ENCODE measurements at regions not wholly inside any gene's neighbourhood (a gene's known extent, or its start where the extent isn't known, plus 50 kb on each side); places are given as distances from the start of the nearest gene placed in this dataset.
"Not testable (repeated sequence)": the region's sequence is repeated elsewhere in the genome, so short reads cannot be mapped to it uniquely, and the experiment has no call there.

GRCh38 chr21:9851695-9852094, 669.7 kb upstream of the TPTE start:
- not testable (repeated sequence) for DNase-seq (ENCODE audit: extremely low spot score, unreplicated experiment); H3K9me3 Mint-ChIP-seq (ENCODE audit: unreplicated experiment); H3K27ac Mint-ChIP-seq (ENCODE audit: unreplicated experiment); H3K4me1 Mint-ChIP-seq (ENCODE audit: unreplicated experiment); H3K36me3 Mint-ChIP-seq (ENCODE audit: unreplicated experiment); H3K4me3 Mint-ChIP-seq (ENCODE audit: unreplicated experiment); H3K27me3 Mint-ChIP-seq (ENCODE audit: unreplicated experiment)

- not testable (repeated sequence) for H3K27ac Mint-ChIP-seq (ENCODE audit: unreplicated experiment); DNase-seq (ENCODE audit: extremely low spot score, unreplicated experiment); H3K27me3 Mint-ChIP-seq (ENCODE audit: unreplicated experiment); H3K4me3 Mint-ChIP-seq (ENCODE audit: unreplicated experiment); H3K36me3 Mint-ChIP-seq (ENCODE audit: unreplicated experiment); H3K4me1 Mint-ChIP-seq (ENCODE audit: unreplicated experiment)
- H3K9me3 Mint-ChIP-seq (ENCODE audit: unreplicated experiment), result peaks cover 31% of the 10 kb centered on the region
Observed at GRCh38 chr21:9857563-9857962, 663.8 kb upstream of the TPTE start.

GRCh38 chr21:9859865-9860264, 661.5 kb upstream of the TPTE start:
- not testable (repeated sequence) for DNase-seq (ENCODE audit: extremely low spot score, unreplicated experiment); H3K4me1 Mint-ChIP-seq (ENCODE audit: unreplicated experiment); H3K36me3 Mint-ChIP-seq (ENCODE audit: unreplicated experiment); H3K4me3 Mint-ChIP-seq (ENCODE audit: unreplicated experiment); H3K27me3 Mint-ChIP-seq (ENCODE audit: unreplicated experiment); H3K27ac Mint-ChIP-seq (ENCODE audit: unreplicated experiment)
- H3K9me3 Mint-ChIP-seq (ENCODE audit: unreplicated experiment), result peaks cover 49% of the 10 kb centered on the region

GRCh38 chr21:9862456-9862855, 658.9 kb upstream of the TPTE start:
- not testable (repeated sequence) for H3K36me3 Mint-ChIP-seq (ENCODE audit: unreplicated experiment); H3K4me1 Mint-ChIP-seq (ENCODE audit: unreplicated experiment); H3K27me3 Mint-ChIP-seq (ENCODE audit: unreplicated experiment); H3K4me3 Mint-ChIP-seq (ENCODE audit: unreplicated experiment); DNase-seq (ENCODE audit: extremely low spot score, unreplicated experiment); H3K27ac Mint-ChIP-seq (ENCODE audit: unreplicated experiment)
- peaks cover 40% of the 10 kb centered on the region for H3K9me3 Mint-ChIP-seq (ENCODE audit: unreplicated experiment)

- peaks cover 34% of the 10 kb centered on the region for H3K9me3 Mint-ChIP-seq (ENCODE audit: unreplicated experiment)
- not testable (repeated sequence) for DNase-seq (ENCODE audit: extremely low spot score, unreplicated experiment); H3K4me1 Mint-ChIP-seq (ENCODE audit: unreplicated experiment); H3K36me3 Mint-ChIP-seq (ENCODE audit: unreplicated experiment); H3K27me3 Mint-ChIP-seq (ENCODE audit: unreplicated experiment); H3K4me3 Mint-ChIP-seq (ENCODE audit: unreplicated experiment); H3K27ac Mint-ChIP-seq (ENCODE audit: unreplicated experiment)
Observed at GRCh38 chr21:9867815-9868214, 653.6 kb upstream of the TPTE start.

- H3K27me3 Mint-ChIP-seq (ENCODE audit: unreplicated experiment); H3K4me3 Mint-ChIP-seq (ENCODE audit: unreplicated experiment); H3K27ac Mint-ChIP-seq (ENCODE audit: unreplicated experiment); H3K4me1 Mint-ChIP-seq (ENCODE audit: unreplicated experiment); H3K36me3 Mint-ChIP-seq (ENCODE audit: unreplicated experiment); DNase-seq (ENCODE audit: extremely low spot score, unreplicated experiment): not testable (repeated sequence)
- peaks cover 21% of the 10 kb centered on the region for H3K9me3 Mint-ChIP-seq (ENCODE audit: unreplicated experiment)
Observed at GRCh38 chr21:9873096-9873495, 648.3 kb upstream of the TPTE start.

- not testable (repeated sequence) for H3K4me3 Mint-ChIP-seq (ENCODE audit: unreplicated experiment); DNase-seq (ENCODE audit: extremely low spot score, unreplicated experiment)
Observed at GRCh38 chr21:9874136-9874535, 647.2 kb upstream of the TPTE start.

GRCh38 chr21:9881430-9881829, 640.0 kb upstream of the TPTE start:
- not testable (repeated sequence) for DNase-seq (ENCODE audit: extremely low spot score, unreplicated experiment); H3K27me3 Mint-ChIP-seq (ENCODE audit: unreplicated experiment); H3K27ac Mint-ChIP-seq (ENCODE audit: unreplicated experiment); H3K4me1 Mint-ChIP-seq (ENCODE audit: unreplicated experiment); H3K36me3 Mint-ChIP-seq (ENCODE audit: unreplicated experiment); H3K4me3 Mint-ChIP-seq (ENCODE audit: unreplicated experiment)
- H3K9me3 Mint-ChIP-seq (ENCODE audit: unreplicated experiment), result peaks cover 26% of the 10 kb centered on the region

More at GRCh38 chr21:9874136-9874535, 647.2 kb upstream of the TPTE start:
- peaks cover 13% of the 10 kb centered on the region for H3K9me3 Mint-ChIP-seq (ENCODE audit: unreplicated experiment)
- not testable (repeated sequence) for H3K27ac Mint-ChIP-seq (ENCODE audit: unreplicated experiment); H3K27me3 Mint-ChIP-seq (ENCODE audit: unreplicated experiment); H3K4me1 Mint-ChIP-seq (ENCODE audit: unreplicated experiment); H3K36me3 Mint-ChIP-seq (ENCODE audit: unreplicated experiment)

GRCh38 chr21:9883047-9883446, 638.3 kb upstream of the TPTE start:
- H3K27ac Mint-ChIP-seq (ENCODE audit: unreplicated experiment); H3K4me1 Mint-ChIP-seq (ENCODE audit: unreplicated experiment); H3K36me3 Mint-ChIP-seq (ENCODE audit: unreplicated experiment); DNase-seq (ENCODE audit: extremely low spot score, unreplicated experiment); H3K4me3 Mint-ChIP-seq (ENCODE audit: unreplicated experiment); H3K27me3 Mint-ChIP-seq (ENCODE audit: unreplicated experiment): not testable (repeated sequence)
- H3K9me3 Mint-ChIP-seq (ENCODE audit: unreplicated experiment), result peaks cover 30% of the 10 kb centered on the region

- DNase-seq (ENCODE audit: extremely low spot score, unreplicated experiment); H3K27ac Mint-ChIP-seq (ENCODE audit: unreplicated experiment); H3K27me3 Mint-ChIP-seq (ENCODE audit: unreplicated experiment); H3K4me3 Mint-ChIP-seq (ENCODE audit: unreplicated experiment); H3K4me1 Mint-ChIP-seq (ENCODE audit: unreplicated experiment); H3K36me3 Mint-ChIP-seq (ENCODE audit: unreplicated experiment): not testable (repeated sequence)
- peaks cover 33% of the 10 kb centered on the region for H3K9me3 Mint-ChIP-seq (ENCODE audit: unreplicated experiment)
Observed at GRCh38 chr21:9883571-9884282, 637.7 kb upstream of the TPTE start.

- H3K27ac Mint-ChIP-seq (ENCODE audit: unreplicated experiment); H3K4me3 Mint-ChIP-seq (ENCODE audit: unreplicated experiment); H3K4me1 Mint-ChIP-seq (ENCODE audit: unreplicated experiment); H3K27me3 Mint-ChIP-seq (ENCODE audit: unreplicated experiment); H3K36me3 Mint-ChIP-seq (ENCODE audit: unreplicated experiment); DNase-seq (ENCODE audit: extremely low spot score, unreplicated experiment): not testable (repeated sequence)
- peaks cover 44% of the 10 kb centered on the region for H3K9me3 Mint-ChIP-seq (ENCODE audit: unreplicated experiment)
Observed at GRCh38 chr21:9888500-9888899, 632.9 kb upstream of the TPTE start.

- DNase-seq (ENCODE audit: extremely low spot score, unreplicated experiment); H3K4me3 Mint-ChIP-seq (ENCODE audit: unreplicated experiment); H3K36me3 Mint-ChIP-seq (ENCODE audit: unreplicated experiment); H3K27me3 Mint-ChIP-seq (ENCODE audit: unreplicated experiment); H3K27ac Mint-ChIP-seq (ENCODE audit: unreplicated experiment); H3K4me1 Mint-ChIP-seq (ENCODE audit: unreplicated experiment): not testable (repeated sequence)
- peaks cover 42% of the 10 kb centered on the region for H3K9me3 Mint-ChIP-seq (ENCODE audit: unreplicated experiment)
Observed at GRCh38 chr21:9903579-9903978, 617.8 kb upstream of the TPTE start.
